ENCODE measurements at regions not wholly inside any gene's neighbourhood (a gene's known extent, or its start where the extent isn't known, plus 50 kb on each side); places are given as distances from the start of the nearest gene placed in this dataset.

DNA sequence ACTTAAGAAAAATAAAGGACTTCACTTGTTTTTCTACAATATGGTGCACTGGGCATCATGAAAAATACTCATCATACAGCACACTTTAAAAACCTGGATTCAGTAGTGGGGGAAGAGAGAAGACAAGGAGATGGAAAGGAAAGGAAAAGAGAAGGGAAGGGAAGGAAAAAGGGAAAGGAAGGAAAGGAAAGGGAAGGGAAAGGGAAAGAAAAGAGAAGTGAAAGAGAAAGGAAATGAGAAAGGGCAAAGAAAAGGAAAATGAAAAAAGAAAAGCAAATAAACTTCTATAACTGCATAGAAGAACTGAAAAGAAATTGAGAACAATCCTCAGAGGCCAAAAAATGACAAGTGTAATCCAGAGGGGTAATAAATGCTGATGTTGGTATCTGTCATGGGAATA, 388.1 kb upstream of the PKDCC start:
- no peak overlapping the region for H3K27ac ChIP-seq
- no peaks in the 10 kb centered on the region for H3K36me3 ChIP-seq
- no peaks in the 10 kb centered on the region for H3K9me3 ChIP-seq
- H3K27me3 ChIP-seq = no peaks in the 10 kb centered on the region
- ATAC-seq = no peak
- H3K4me1 ChIP-seq = no peaks in the 10 kb centered on the region
- no peak overlapping the region for H3K4me3 ChIP-seq
- TF ChIP-seq POLR2A (IDR thresholded peaks at IDR 0.05) = no peak
- TF ChIP-seq, protein P1, sequence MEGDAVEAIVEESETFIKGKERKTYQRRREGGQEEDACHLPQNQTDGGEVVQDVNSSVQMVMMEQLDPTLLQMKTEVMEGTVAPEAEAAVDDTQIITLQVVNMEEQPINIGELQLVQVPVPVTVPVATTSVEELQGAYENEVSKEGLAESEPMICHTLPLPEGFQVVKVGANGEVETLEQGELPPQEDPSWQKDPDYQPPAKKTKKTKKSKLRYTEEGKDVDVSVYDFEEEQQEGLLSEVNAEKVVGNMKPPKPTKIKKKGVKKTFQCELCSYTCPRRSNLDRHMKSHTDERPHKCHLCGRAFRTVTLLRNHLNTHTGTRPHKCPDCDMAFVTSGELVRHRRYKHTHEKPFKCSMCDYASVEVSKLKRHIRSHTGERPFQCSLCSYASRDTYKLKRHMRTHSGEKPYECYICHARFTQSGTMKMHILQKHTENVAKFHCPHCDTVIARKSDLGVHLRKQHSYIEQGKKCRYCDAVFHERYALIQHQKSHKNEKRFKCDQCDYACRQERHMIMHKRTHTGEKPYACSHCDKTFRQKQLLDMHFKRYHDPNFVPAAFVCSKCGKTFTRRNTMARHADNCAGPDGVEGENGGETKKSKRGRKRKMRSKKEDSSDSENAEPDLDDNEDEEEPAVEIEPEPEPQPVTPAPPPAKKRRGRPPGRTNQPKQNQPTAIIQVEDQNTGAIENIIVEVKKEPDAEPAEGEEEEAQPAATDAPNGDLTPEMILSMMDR (IDR thresholded peaks at IDR 0.05) = no peak
- no peak for TF ChIP-seq EP300 (IDR thresholded peaks at IDR 0.05)
- no peak for TF ChIP-seq POLR2AphosphoS5 (IDR thresholded peaks at IDR 0.05)

DNA sequence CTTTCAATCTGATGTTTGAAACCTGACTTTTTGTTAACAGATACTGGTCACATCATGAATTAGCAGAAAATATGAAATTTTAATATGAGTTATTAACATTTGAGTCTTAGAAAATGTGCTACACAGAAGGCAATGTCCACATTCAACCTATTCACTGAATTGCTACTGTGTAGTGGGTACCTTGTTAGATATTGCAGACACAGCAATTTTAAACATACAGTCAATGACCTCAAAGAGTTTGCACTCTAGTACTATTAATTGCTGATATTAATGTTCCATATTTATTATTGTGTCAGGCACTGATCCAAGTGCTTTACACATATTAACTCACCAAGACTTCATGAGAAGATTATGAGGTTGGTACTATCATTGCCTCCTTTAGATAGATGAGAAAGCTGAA, 385.4 kb upstream of the PKDCC start:
- H3K4me3 ChIP-seq = no peak overlapping the region
- H3K27ac ChIP-seq = no peak overlapping the region
- no peak for ATAC-seq
- no peaks in the 10 kb centered on the region for H3K4me1 ChIP-seq
- H3K36me3 ChIP-seq = no peaks in the 10 kb centered on the region
- H3K9me3 ChIP-seq = no peaks in the 10 kb centered on the region
- no peaks in the 10 kb centered on the region for H3K27me3 ChIP-seq
- TF ChIP-seq POLR2AphosphoS5 (IDR thresholded peaks at IDR 0.05) (no peak), EP300 (IDR thresholded peaks at IDR 0.05) (no peak), POLR2A (IDR thresholded peaks at IDR 0.05) (no peak)
- TF ChIP-seq, protein P1 (IDR thresholded peaks at IDR 0.05) = no peak

DNA sequence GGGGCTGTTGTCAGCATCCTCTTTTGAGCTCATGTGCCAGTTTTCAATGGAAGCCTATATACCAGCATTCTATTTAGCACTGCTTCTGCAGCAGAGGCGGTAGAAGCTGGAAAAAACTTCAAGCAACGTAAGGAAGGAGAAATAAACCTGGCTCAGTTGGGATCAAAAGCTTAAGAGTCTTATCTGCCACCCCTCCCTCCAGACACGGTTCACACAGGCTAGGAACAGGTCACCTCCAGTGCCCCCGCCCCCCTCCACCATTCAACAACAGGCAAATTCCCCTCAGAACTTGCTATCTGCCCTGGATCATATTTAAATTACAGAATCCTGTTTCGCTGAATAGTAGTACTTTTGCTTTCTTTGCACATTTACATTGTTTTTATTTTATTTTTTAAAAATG, 384.8 kb upstream of the PKDCC start:
- no peaks in the 10 kb centered on the region for H3K9me3 ChIP-seq
- no peak overlapping the region for H3K27ac ChIP-seq
- H3K36me3 ChIP-seq = no peaks in the 10 kb centered on the region
- TF ChIP-seq, protein P1 (IDR thresholded peaks at IDR 0.05) = no peak
- no peak for TF ChIP-seq POLR2AphosphoS5 (IDR thresholded peaks at IDR 0.05)
- TF ChIP-seq EP300 (IDR thresholded peaks at IDR 0.05) = no peak
- no peak for TF ChIP-seq POLR2A (IDR thresholded peaks at IDR 0.05)
- no peak overlapping the region for H3K4me3 ChIP-seq
- no peak for ATAC-seq
- H3K4me1 ChIP-seq = no peaks in the 10 kb centered on the region
- no peaks in the 10 kb centered on the region for H3K27me3 ChIP-seq
- WGBS, 2 donors (ENCODE audit: low coverage in 1 of 2) = 63 to 67% methylated on average over 3 to 5 of the region's 5 CpGs

DNA sequence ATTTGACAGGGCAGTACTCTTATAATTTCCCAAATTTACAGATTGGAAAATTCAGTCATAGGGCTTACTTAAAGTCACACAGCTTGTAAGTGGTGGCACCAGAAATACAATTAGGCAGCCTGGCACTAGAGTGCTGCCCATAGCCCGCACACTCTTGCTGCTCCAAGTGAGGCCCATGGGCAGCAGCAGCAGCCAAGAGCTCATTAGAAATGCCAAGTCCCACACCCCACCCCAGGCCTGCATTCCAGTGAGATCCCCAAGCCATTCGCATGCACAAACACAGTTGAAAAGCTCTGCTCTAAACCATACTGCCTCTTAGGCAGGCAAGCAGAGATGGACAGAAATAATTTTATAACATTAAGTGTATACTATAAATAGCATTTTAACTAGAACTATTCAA, 379.3 kb upstream of the PKDCC start:
- no peaks in the 10 kb centered on the region for H3K36me3 ChIP-seq
- no peaks in the 10 kb centered on the region for H3K9me3 ChIP-seq
- H3K4me1 ChIP-seq = peaks cover 0 to 6% (median 0%) of the 10 kb centered on the region in 3 donors
- no peak overlapping the region for H3K4me3 ChIP-seq
- 63% methylated on average over 2 of the region's 2 CpGs; no CpG with 5 or more reads in 1 of the 2 donors for WGBS, 2 donors (ENCODE audit: low coverage in 1 of 2)
- TF ChIP-seq POLR2A (IDR thresholded peaks at IDR 0.05) = no peak
- ATAC-seq = no peak
- H3K27me3 ChIP-seq = no peaks in the 10 kb centered on the region
- H3K27ac ChIP-seq = no peak overlapping the region

DNA sequence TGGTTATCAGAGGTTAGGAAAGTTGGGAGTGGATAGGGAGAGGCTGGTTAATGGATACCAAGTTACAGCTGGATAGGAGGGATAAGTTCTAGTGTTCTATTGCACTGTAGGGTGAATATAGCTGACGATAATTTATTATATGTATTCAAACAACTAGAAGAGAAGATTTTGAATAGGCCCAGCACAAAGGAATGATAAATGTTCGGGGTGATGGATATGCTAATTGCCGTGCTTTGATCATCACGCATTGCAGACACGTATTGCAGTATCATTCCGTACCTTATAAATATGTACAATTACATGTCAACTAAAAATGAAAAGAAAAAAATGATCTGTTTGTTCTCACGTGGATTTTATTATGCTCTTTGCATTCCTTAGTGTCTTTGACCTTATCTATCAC, 369.2 kb upstream of the PKDCC start:
- Histone ChIP-seq H3K27me3 (no peaks in the 10 kb centered on the region), H3K4me3 (no peak overlapping the region), H3K4me1 (no peaks in the 10 kb centered on the region), H3K36me3 (no peaks in the 10 kb centered on the region), H3K27ac (no peak overlapping the region), H3K9me3 (no peaks in the 10 kb centered on the region)
- TF ChIP-seq, protein P1 (IDR thresholded peaks at IDR 0.05) = no peak
- TF ChIP-seq POLR2A (IDR thresholded peaks at IDR 0.05) = no peak
- TF ChIP-seq POLR2AphosphoS5 (IDR thresholded peaks at IDR 0.05) = no peak
- no peak for TF ChIP-seq EP300 (IDR thresholded peaks at IDR 0.05)
- 75 to 84% methylated on average over 7 of the region's 7 CpGs for WGBS, 2 donors (ENCODE audit: low coverage in 1 of 2)
- ATAC-seq = no peak

DNA sequence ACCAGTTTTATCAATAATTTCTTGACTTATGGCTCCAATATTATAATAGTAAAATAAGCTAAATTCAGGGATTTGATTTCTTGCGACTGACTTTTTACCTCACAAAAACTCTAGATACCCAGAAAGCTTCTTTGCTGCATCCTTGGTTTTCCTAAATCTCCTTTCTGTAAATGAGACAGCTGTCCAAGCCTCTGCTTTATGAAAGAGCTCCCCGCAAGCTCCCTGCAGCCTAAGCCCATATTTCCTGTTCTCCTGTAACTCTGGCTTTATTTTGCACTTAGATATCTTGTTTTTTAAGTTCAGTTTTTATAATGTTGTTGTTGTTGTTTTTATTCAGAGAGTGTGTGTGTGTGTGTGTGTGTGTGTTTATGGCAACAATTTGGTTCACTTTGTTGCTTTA, 361.7 kb upstream of the PKDCC start:
- Histone ChIP-seq H3K4me3 (no peak overlapping the region), H3K4me1 (no peaks in the 10 kb centered on the region), H3K36me3 (no peaks in the 10 kb centered on the region), H3K27ac (no peak overlapping the region), H3K9me3 (no peaks in the 10 kb centered on the region), H3K27me3 (no peaks in the 10 kb centered on the region)
- no peak for TF ChIP-seq EP300 (IDR thresholded peaks at IDR 0.05)
- TF ChIP-seq POLR2AphosphoS5 (IDR thresholded peaks at IDR 0.05) = no peak
- TF ChIP-seq POLR2A (IDR thresholded peaks at IDR 0.05) = no peak
- TF ChIP-seq, protein P1 (IDR thresholded peaks at IDR 0.05) = no peak
- ATAC-seq = no peak
- 78 to 97% methylated on average over 2 of the region's 2 CpGs for WGBS, 2 donors (ENCODE audit: low coverage in 1 of 2)
